Renal pelvis (tissue), 1 donor: ENCODE measurements at regions not wholly inside any gene's neighbourhood (a gene's known extent, or its start where the extent isn't known, plus 50 kb on each side); places are given as distances from the start of the nearest gene placed in this dataset.

Experiments used
- DNase-seq: peaks from one replicate; pipeline ENCODE4 v3.0.0-alpha.2; 2013

DNA sequence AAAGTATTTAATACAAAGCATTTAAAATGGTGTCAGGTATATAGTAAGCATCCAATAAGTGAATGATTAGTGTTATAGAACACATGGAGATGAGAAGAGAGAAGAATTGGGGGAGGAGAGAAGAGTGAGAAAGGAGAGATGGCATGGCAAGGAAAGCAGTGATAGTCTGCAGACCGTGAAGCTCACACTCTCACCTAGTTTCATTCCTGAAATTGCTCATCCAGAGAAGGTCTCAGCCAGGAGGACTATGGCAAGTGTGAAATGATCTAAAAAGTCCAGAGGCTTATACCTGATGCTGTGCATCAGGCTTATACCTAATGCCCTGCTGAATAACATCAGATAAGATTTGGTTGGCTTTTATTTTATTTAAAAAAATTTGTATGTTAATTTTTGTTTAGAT is 351.6 kb upstream of the KLF12 start:
- DNase-seq = no peak

GRCh38 chr13:74479124-74479523 is 344.9 kb upstream of the KLF12 start:
- no peak for DNase-seq

GRCh38 chr13:74476788-74477187 is 342.6 kb upstream of the KLF12 start:
- no peak for DNase-seq

- no peak for DNase-seq
Measured at GRCh38 chr13:74476365-74476764, 342.2 kb upstream of the KLF12 start.

GRCh38 chr13:74466864-74467263 is 332.7 kb upstream of the KLF12 start:
- DNase-seq = no peak

DNA sequence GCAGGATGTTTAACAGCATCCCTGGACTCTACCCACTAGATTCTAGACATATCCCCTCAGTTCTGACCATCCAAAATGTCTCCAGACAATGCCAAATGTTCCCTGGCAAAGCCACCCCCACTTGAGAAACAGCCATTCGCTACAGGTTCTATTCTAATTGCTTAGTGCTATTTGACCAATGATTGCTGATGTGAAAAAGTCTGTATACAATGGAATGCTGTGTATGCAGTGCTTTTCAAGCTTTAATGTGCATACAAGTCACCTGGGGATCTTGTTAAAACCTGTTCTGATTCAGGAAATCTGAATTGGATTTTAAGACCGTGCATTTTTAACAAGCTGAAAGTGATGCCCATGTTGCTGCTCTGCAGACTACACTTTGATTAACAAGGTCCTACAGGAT is 331.8 kb upstream of the KLF12 start:
- no peak for DNase-seq

- no peak for DNase-seq
Measured at GRCh38 chr13:74465271-74465670, 331.1 kb upstream of the KLF12 start.

- DNase-seq = no peak
Measured at GRCh38 chr13:74464670-74465069, 330.5 kb upstream of the KLF12 start.

DNA sequence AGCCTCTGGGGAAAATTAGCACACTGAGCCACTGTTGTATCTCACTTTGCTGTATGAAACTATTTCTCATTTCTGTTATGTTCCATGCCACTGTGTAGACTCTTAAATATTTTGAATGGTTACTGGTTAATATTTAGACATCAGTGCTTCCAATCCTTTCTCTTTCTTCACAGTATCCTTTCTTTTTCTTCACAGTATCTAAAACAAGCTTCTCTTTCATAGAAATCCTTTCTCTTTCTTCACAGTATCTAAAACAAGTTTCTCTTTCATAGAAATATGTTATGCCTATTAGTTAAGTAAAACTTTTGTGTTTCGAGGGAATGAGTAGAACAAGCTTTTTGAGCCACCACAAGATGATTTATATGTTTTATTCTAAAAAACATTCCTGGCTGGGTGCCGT is 326.8 kb upstream of the KLF12 start:
- DNase-seq = no peak

GRCh38 chr13:74452881-74453280 is 318.7 kb upstream of the KLF12 start:
- no peak for DNase-seq

DNA sequence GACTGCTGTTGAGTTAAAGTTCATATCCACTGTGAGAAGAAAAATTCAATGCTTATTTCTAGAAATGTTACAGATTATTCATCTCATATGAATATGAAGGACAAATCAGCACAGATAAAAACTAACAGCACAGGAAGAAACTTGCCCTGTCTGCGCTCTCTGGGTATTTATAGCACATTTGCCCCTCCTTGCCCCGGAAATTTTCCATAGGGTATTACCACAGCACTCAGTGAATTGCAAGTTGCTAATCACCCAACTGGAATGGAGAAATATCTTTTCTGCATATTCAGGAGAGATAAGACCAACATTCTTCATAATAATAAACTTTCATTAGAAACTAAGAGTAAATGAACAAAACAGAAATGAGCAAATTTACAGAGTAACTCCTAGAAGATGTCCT is 318.0 kb upstream of the KLF12 start:
- DNase-seq = no peak

DNA sequence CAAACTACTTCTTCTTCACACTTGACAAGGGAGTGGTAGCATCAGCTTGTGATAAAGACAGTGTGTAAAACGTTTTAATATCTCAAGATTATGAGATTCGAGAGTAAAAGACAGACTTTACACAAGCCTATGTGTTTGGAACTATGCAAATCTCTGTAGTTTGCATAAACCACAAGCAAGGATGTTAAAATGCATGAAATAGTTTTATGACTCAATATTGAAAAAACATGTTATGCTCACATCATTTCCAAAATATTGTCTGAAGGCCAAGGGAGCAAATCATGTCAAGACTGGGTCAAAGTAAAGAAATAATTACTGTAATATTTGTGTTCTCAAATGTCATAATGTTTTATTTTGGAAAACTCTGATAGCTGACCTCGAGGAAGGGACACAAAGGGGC is 316.8 kb upstream of the KLF12 start:
- DNase-seq = no peak

DNA sequence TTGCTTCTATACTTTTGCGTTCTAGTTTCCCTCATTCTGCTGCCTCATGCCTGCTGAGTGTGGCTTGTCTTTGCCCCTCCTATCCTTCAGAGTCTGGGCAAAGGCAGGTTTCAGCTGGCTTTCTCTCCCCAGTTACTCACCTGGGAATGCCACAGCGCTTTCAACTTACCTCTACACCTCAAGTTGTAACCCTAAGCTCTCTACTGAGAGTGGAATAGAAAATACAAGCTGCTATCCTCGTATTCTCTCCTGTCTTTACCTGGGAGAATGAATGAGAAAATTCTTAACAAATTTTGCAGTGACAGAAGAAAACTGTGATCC is 316.3 kb upstream of the KLF12 start:
- no peak for DNase-seq

- DNase-seq = no peak
Measured at GRCh38 chr13:74449811-74450524, 315.8 kb upstream of the KLF12 start.

DNA sequence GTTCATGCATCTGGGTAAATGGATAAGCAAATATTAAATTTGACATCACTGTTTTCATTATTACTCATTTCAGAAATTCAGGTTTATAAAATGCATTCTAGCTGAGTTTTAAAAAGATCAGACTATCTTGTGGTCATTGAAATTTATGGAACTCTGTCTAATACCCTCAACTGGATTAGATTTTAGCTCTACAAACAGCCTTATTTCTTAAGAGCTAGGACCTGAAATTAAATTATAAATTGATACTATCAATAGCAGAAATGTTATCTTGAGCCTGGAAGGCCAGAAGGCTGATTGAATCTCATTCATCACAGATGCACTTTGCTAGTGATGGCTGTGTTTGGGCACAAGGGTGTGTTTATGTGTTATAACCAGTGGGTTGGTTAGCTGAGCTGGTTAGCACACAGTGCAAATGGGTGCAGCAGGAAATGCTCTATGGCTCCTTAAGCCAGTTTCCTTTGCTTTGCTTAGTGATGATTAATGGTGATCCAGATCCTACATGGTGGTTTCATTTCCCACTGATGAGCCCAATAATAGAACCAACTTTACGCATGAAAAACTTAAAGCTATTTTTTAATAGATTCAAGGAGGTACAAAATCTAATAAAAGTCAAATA is 310.8 kb upstream of the KLF12 start:
- DNase-seq = no peak

DNA sequence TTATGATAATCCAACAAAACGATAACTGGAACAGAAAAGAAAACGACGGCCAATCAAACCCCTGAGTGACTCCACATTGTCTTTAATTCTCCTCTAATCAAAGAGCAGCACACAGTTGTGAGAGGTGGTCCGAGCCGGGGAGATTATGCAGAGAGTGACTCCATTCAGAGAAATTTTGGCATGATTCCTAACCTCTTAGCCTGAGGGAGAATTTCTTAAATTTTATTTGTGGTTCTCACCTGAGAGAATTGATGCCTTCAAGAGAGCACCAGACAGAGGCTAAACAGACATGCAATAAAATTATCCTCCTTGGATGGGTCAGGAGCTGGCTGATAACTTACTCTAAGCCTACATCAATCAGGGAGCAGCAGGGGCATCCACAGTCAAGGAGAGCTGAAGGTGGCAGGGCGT is 310.0 kb upstream of the KLF12 start:
- no peak for DNase-seq

GRCh38 chr13:74443631-74444030 is 309.4 kb upstream of the KLF12 start:
- DNase-seq = no peak

GRCh38 chr13:74442751-74443150 is 308.5 kb upstream of the KLF12 start:
- no peak for DNase-seq

GRCh38 chr13:74438901-74439300 is 304.7 kb upstream of the KLF12 start:
- DNase-seq = no peak

DNA sequence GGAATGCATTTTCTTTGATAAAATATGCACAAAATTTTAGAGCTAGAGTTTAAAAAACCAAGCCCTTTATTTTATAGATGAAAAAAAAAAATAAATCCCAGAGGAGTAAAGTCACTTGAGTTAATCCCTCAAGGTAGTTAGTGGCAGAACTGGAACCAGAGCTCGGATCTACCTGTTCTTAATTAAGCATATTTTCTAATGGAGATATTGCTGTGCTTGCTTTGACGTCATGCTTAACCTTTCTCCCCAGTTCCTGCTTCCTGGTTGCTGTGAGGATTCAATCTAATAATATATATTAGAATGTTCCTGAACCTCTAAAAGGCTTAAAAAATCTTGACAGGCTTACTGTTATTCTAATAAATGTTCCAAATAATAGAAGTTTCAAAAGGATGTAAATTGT is 300.6 kb upstream of the KLF12 start:
- DNase-seq = no peak

GRCh38 chr13:74424455-74424854 is 290.3 kb upstream of the KLF12 start:
- DNase-seq = no peak

DNA sequence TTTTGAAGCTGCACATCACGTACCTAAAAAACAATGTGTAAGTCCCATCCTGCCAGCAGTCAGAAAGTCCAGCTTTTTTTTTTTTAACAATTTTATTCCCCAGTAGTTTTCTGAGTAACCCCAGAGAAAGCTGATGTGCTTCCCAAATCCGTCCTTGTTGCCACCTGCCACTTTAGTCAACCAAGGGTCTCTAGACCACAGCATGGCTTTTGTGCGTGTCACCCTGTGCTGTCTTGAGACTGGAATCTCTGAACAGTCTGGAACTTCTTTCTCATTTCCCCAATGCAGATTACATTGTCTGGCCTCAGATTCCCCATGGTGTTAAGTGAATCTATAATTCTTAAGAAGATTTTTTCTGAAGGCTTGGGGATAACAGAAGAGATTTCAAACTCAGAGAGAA is 289.2 kb upstream of the KLF12 start:
- DNase-seq = no peak

GRCh38 chr13:74414458-74414857 is 280.3 kb upstream of the KLF12 start:
- DNase-seq = no peak

DNA sequence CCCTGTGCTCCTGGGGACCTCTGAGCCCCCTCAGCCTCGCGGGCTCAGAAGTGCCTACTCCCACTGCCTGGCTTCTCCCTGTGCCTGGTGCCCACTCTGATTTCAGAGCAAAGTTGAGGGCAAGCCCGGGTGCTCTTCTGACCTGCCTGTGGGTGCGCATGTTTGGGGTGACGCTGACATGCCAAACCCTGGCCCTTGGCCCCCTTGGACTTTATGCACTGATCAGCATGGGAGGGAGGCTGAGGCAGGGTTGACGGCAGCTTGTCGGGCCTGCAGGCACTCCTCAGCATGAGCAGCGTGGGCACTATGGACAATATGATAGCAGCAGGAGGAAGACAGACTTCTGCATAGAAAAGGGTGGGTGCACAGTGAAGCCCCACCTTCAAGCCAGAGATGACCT is 279.3 kb upstream of the KLF12 start:
- DNase-seq = no peak
